GM12875 (cell line): ENCODE measurements at regions not wholly inside any gene's neighbourhood (a gene's known extent, or its start where the extent isn't known, plus 50 kb on each side); places are given as distances from the start of the nearest gene placed in this dataset.

Source experiments
- H3K4me3 ChIP-seq: one replicate; pipeline ENCODE4 v1.5.1; 2011; ENCODE audit warnings: low read depth, low read length, control low read depth
- TF ChIP-seq, protein P1 (sequence below): IDR thresholded peaks from 2 replicates; pipeline ENCODE4 v1.5.1; 2011; ENCODE audit warnings: low read depth, mild to moderate bottlenecking, control low read depth, inconsistent platforms, low read length, moderate library complexity, borderline replicate concordance; ENCODE audit not compliant: insufficient read depth

- no peak overlapping the region for H3K4me3 ChIP-seq
- TF ChIP-seq, protein P1, sequence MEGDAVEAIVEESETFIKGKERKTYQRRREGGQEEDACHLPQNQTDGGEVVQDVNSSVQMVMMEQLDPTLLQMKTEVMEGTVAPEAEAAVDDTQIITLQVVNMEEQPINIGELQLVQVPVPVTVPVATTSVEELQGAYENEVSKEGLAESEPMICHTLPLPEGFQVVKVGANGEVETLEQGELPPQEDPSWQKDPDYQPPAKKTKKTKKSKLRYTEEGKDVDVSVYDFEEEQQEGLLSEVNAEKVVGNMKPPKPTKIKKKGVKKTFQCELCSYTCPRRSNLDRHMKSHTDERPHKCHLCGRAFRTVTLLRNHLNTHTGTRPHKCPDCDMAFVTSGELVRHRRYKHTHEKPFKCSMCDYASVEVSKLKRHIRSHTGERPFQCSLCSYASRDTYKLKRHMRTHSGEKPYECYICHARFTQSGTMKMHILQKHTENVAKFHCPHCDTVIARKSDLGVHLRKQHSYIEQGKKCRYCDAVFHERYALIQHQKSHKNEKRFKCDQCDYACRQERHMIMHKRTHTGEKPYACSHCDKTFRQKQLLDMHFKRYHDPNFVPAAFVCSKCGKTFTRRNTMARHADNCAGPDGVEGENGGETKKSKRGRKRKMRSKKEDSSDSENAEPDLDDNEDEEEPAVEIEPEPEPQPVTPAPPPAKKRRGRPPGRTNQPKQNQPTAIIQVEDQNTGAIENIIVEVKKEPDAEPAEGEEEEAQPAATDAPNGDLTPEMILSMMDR: no peak
Measured at GRCh38 chr5:90201923-90202322, 207.6 kb downstream of the CETN3 start.

GRCh38 chr5:90193185-90193822, 216.3 kb downstream of the CETN3 start:
- TF ChIP-seq, protein P1: no peak
- H3K4me3 ChIP-seq: no peak overlapping the region

DNA sequence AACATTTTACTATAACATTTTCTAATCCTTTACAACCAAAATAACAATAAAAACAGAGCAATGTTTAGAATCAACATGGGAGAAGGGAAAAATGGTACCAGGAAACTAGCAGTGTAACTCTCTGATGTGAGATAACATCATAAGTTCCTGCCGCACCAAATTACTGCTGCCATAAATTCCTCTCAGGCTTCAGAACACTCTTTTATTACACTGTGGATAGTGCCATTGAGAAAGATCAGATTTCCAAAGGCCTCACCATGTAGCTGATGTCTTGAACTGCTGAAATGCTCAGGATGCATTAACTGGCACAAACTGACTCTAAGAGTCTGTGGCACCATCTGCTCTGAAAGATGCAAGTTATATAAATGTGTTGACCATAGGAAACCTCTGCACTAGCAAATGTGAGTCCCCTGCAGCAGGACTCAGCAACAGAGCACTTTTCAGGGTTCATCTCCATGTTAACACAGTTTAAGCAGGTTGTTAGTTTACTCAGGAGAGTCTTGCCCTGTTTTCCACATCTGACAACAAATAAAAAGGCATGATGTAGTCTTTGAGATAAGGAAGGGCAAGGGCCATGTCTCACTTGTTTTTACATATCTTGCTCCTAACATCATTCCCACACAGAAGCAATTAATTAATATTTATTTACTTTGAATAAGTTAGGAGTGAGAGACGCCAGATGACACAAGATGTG, 218.1 kb downstream of the CETN3 start:
- TF ChIP-seq, protein P1: no peak
- H3K4me3 ChIP-seq: no peak overlapping the region

GRCh38 chr5:90185897-90186468, 223.6 kb downstream of the CETN3 start:
- no peak overlapping the region for H3K4me3 ChIP-seq
- TF ChIP-seq, protein P1: no peak

GRCh38 chr5:90184764-90185163, 224.8 kb downstream of the CETN3 start:
- TF ChIP-seq, protein P1: no peak
- no peak overlapping the region for H3K4me3 ChIP-seq

GRCh38 chr5:90182726-90183125, 226.8 kb downstream of the CETN3 start:
- TF ChIP-seq, protein P1: no peak

GRCh38 chr5:90174236-90174635, 235.3 kb downstream of the CETN3 start:
- no peak overlapping the region for H3K4me3 ChIP-seq
- TF ChIP-seq, protein P1: no peak

More at GRCh38 chr5:90182726-90183125, 226.8 kb downstream of the CETN3 start:
- H3K4me3 ChIP-seq: no peak overlapping the region
